CD14-positive monocyte (primary cell): ENCODE measurements at regions not wholly inside any gene's neighbourhood (a gene's known extent, or its start where the extent isn't known, plus 50 kb on each side); places are given as distances from the start of the nearest gene placed in this dataset.

Experiments
- DNase-seq, 3 donors: peaks; one replicate each; pipeline ENCODE4 v3.0.0-alpha.2; 2011 to 2022
- H2AFZ ChIP-seq: 2 replicates; pipeline ENCODE4 v1.6.0; 2012; ENCODE audit warnings: mild to moderate bottlenecking, low read depth, low read length, inconsistent platforms; ENCODE audit not compliant: insufficient read depth, poor library complexity, severe bottlenecking
- H3K27ac ChIP-seq, 2 donors: 1 replicate in 1 of 2; 2 replicates in 1 of 2; pipeline ENCODE4 v1.5.1; 2012 to 2013; ENCODE audit warnings: low read length in 2 of 2, control low read depth in 1 of 2, inconsistent platforms in 1 of 2, low read depth in 1 of 2, mild to moderate bottlenecking in 1 of 2
- H3K27me3 ChIP-seq, 2 donors: one replicate each; pipeline versions ENCODE4 v1.6.0 to v1.6.1; 2011 to 2013; ENCODE audit warnings: low read length in 2 of 2; ENCODE audit not compliant: control insufficient read depth in 2 of 2, insufficient read depth in 2 of 2
- H3K36me3 ChIP-seq, 2 donors: replicated peaks in 1 of 2; 1 replicate in 1 of 2; 2 replicates in 1 of 2; pipeline versions ENCODE4 v1.5.1 to v1.6.1; 2012 to 2013; ENCODE audit warnings: low read length in 2 of 2, control low read depth in 1 of 2, inconsistent platforms in 1 of 2, mild to moderate bottlenecking in 1 of 2; ENCODE audit not compliant: insufficient read depth in 2 of 2, control insufficient read depth in 1 of 2
- H3K4me1 ChIP-seq, 2 donors: 1 replicate in 1 of 2; 2 replicates in 1 of 2; pipeline versions ENCODE4 v1.5.1 to v1.6.1; 2012 to 2013; ENCODE audit warnings: low read length in 2 of 2, control low read depth in 1 of 2, inconsistent platforms in 1 of 2, mild to moderate bottlenecking in 1 of 2, moderate library complexity in 1 of 2; ENCODE audit not compliant: insufficient read depth in 2 of 2, control insufficient read depth in 1 of 2
- H3K4me2 ChIP-seq: replicated peaks from 2 replicates; pipeline ENCODE3; 2012; ENCODE audit warnings: low read length, moderate library complexity, mild to moderate bottlenecking; ENCODE audit not compliant: poor library complexity, severe bottlenecking; ENCODE audit errors: extremely low read depth
- H3K4me3 ChIP-seq, 3 experiments: fragments of 200-600 bp in 1 of 3; sonication (generic) in 1 of 3; replicated peaks in 1 of 3; 1 replicate in 2 of 3; 2 replicates in 1 of 3; pipeline ENCODE4 v1.5.1; 2011 to 2013; ENCODE audit warnings: low read length in 3 of 3, mild to moderate bottlenecking in 3 of 3, control low read depth in 2 of 3, low read depth in 2 of 3, inconsistent platforms in 1 of 3, moderate library complexity in 1 of 3
- H3K79me2 ChIP-seq: 2 replicates; pipeline ENCODE4 v1.6.0; 2012; ENCODE audit warnings: mild to moderate bottlenecking, control low read depth, inconsistent platforms, low read length, moderate library complexity; ENCODE audit not compliant: insufficient read depth
- H3K9ac ChIP-seq: 2 replicates; pipeline ENCODE4 v1.6.0; 2017; ENCODE audit warnings: low read length, mild to moderate bottlenecking; ENCODE audit not compliant: insufficient read depth, poor library complexity, severe bottlenecking
- H3K9me3 ChIP-seq, 2 donors: replicated peaks in 1 of 2; 1 replicate in 1 of 2; 2 replicates in 1 of 2; pipeline versions ENCODE4 v1.5.1 to v1.6.1; 2012 to 2013; ENCODE audit warnings: low read length in 2 of 2, control low read depth in 1 of 2; ENCODE audit not compliant: control insufficient read depth in 1 of 2, insufficient read depth in 1 of 2
- H4K20me1 ChIP-seq: 2 replicates; pipeline ENCODE4 v1.6.0; 2012; ENCODE audit warnings: mild to moderate bottlenecking, low read length, control low read depth, moderate library complexity; ENCODE audit not compliant: insufficient read depth
- H3K27ac Mint-ChIP-seq, 7 donors: one replicate each; pipeline ENCODE4 v1.8.0; 2020; ENCODE audit warnings: mild to moderate bottlenecking in 7 of 7, mixed read lengths in 7 of 7, moderate library complexity in 6 of 7, inconsistent platforms in 2 of 7
- H3K27me3 Mint-ChIP-seq, 3 donors: one replicate each; pipeline ENCODE4 v1.8.0; 2021 to 2022; ENCODE audit warnings: low read depth in 3 of 3, mild to moderate bottlenecking in 3 of 3, mixed read lengths in 3 of 3, moderate library complexity in 3 of 3, inconsistent platforms in 1 of 3
- H3K36me3 Mint-ChIP-seq, 2 donors: one replicate each; pipeline ENCODE4 v1.8.0; 2020; ENCODE audit warnings: mixed read lengths in 2 of 2, inconsistent platforms in 1 of 2, mild to moderate bottlenecking in 1 of 2
- H3K4me1 Mint-ChIP-seq: one replicate; pipeline ENCODE4 v1.8.0; 2020; ENCODE audit warnings: mild to moderate bottlenecking, mixed read lengths
- H3K4me3 Mint-ChIP-seq, 2 donors: one replicate each; pipeline ENCODE4 v1.8.0; 2020; ENCODE audit warnings: mild to moderate bottlenecking in 2 of 2, mixed read lengths in 2 of 2, moderate library complexity in 1 of 2
- H3K9me3 Mint-ChIP-seq, 7 donors: one replicate each; pipeline ENCODE4 v1.8.0; 2020 to 2022; ENCODE audit warnings: mixed read lengths in 7 of 7, mild to moderate bottlenecking in 6 of 7, moderate library complexity in 6 of 7, inconsistent platforms in 2 of 7
- CTCF ChIP-seq: fragments of 200-600 bp; IDR thresholded peaks from one replicate; pipeline ENCODE4 v1.8.0; 2022; ENCODE audit warnings: antibody characterized with exemption, mild to moderate bottlenecking
- WGBS: methylation state at CpG from one replicate; pipeline ENCODE4 v1.1.5; 2013; ENCODE audit warnings: missing lambda C conversion rate; ENCODE audit not compliant: insufficient coverage; 5-methylcytosine and 5-hydroxymethylcytosine counted together
- intact Hi-C, 2 donors: fragments of 100-400 bp; cut with micrococcal nuclease; formaldehyde crosslinking; loops; one replicate each; pipeline versions ENCODE4 v1.15.0 to v1.15.1; 2023

GRCh38 chr3:154743418-154743817 is 313.4 kb upstream of the GPR149 start:
- H3K27ac Mint-ChIP-seq: no peak overlapping the region
- intact Hi-C loops: no loop called here
- no peak for TF ChIP-seq CTCF

GRCh38 chr3:154734468-154734867 is 304.5 kb upstream of the GPR149 start:
- no peak overlapping the region for H3K9ac ChIP-seq
- no peak for DNase-seq
- peaks cover 8 to 9% of the 10 kb centered on the region in 2 donors for H3K9me3 ChIP-seq
- WGBS: no CpG with 5 or more reads among the region's 1 CpG
- Mint-ChIP-seq H3K4me1 (peaks cover 10% of the 10 kb centered on the region), H3K9me3 (peaks cover 8 to 18% (median 10%) of the 10 kb centered on the region in 7 donors), H3K27me3 (no peaks in the 10 kb centered on the region), H3K27ac (no peak overlapping the region), H3K36me3 (peaks cover 3% of the 10 kb centered on the region in 2 donors), H3K4me3 (no peak overlapping the region)
- H3K4me1 ChIP-seq: peaks cover 0 to 9% of the 10 kb centered on the region in 2 donors
- no peak overlapping the region for H3K4me2 ChIP-seq
- H2AFZ ChIP-seq: no peak overlapping the region
- no peak overlapping the region for H3K27ac ChIP-seq
- H3K27me3 ChIP-seq: no peaks in the 10 kb centered on the region
- no peak overlapping the region for H3K4me3 ChIP-seq
- intact Hi-C loops: no loop called here
- H3K79me2 ChIP-seq: no peaks in the 10 kb centered on the region
- TF ChIP-seq CTCF: no peak
- H3K36me3 ChIP-seq: no peaks in the 10 kb centered on the region
- H4K20me1 ChIP-seq: no peaks in the 10 kb centered on the region

More at GRCh38 chr3:154743418-154743817, 313.4 kb upstream of the GPR149 start:
- no peak overlapping the region for H3K4me3 ChIP-seq
- H3K9ac ChIP-seq: no peak overlapping the region
- H3K4me3 Mint-ChIP-seq: no peak overlapping the region
- H3K36me3 ChIP-seq: peaks cover 0 to 4% of the 10 kb centered on the region in 2 donors
- no peaks in the 10 kb centered on the region for H4K20me1 ChIP-seq
- H3K4me2 ChIP-seq: no peak overlapping the region
- no peak for DNase-seq
- H3K27me3 ChIP-seq: no peaks in the 10 kb centered on the region
- H3K4me1 ChIP-seq: no peaks in the 10 kb centered on the region
- H3K9me3 ChIP-seq: peaks cover 6 to 26% of the 10 kb centered on the region in 2 donors
- no peak overlapping the region for H2AFZ ChIP-seq
- no peaks in the 10 kb centered on the region for H3K79me2 ChIP-seq
- H3K9me3 Mint-ChIP-seq: peaks cover 17 to 28% (median 25%) of the 10 kb centered on the region in 7 donors
- H3K36me3 Mint-ChIP-seq: peaks cover 0 to 5% of the 10 kb centered on the region in 2 donors
- peaks cover 0 to 3% (median 0%) of the 10 kb centered on the region in 3 donors for H3K27me3 Mint-ChIP-seq
- no peak overlapping the region for H3K27ac ChIP-seq
- peaks cover 7% of the 10 kb centered on the region for H3K4me1 Mint-ChIP-seq
